ENCODE measurements at regions not wholly inside any gene's neighbourhood (a gene's known extent, or its start where the extent isn't known, plus 50 kb on each side); places are given as distances from the start of the nearest gene placed in this dataset.

- no peak for TF ChIP-seq CTCF (IDR thresholded peaks at IDR 0.05; ENCODE audit: poor library complexity, severe bottlenecking)
- no peak for TF ChIP-seq EP300 (conservative IDR thresholded peaks at IDR 0.05; ENCODE audit: poor library complexity, severe bottlenecking)
- TF ChIP-seq RAD21 (conservative IDR thresholded peaks at IDR 0.05), result no peak
- no peak for TF ChIP-seq EZH2 (IDR thresholded peaks at IDR 0.05; ENCODE audit: borderline replicate concordance, insufficient read depth, low read length, poor library complexity, severe bottlenecking)
- TF ChIP-seq TAF1 (IDR thresholded peaks at IDR 0.05; ENCODE audit: low read depth), result no peak
- TF ChIP-seq POLR2AphosphoS5 (IDR thresholded peaks at IDR 0.05), result no peak
- no peak for TF ChIP-seq MXI1 (conservative IDR thresholded peaks at IDR 0.05; ENCODE audit: poor library complexity, severe bottlenecking)
Observed at GRCh38 chr5:91770400-91770799, 387.3 kb upstream of the ARRDC3 start.
